Occipital lobe (tissue), 1 donor: ENCODE measurements at regions not wholly inside any gene's neighbourhood (a gene's known extent, or its start where the extent isn't known, plus 50 kb on each side); places are given as distances from the start of the nearest gene placed in this dataset.
A peak's percentile ranks its signal among the peaks of the same experiment; 100 is the strongest.
"Not testable (repeated sequence)": the region's sequence is repeated elsewhere in the genome, so short reads cannot be mapped to it uniquely, and the experiment has no call there.

ENCODE experiments used
- DNase-seq: peaks from one replicate; lab custom pipeline; 2025; lab: John Stamatoyannopoulos, UW

- no peak for DNase-seq
Measured at GRCh38 chr4:52372269-52372668, 286.8 kb downstream of the USP46 start.

- DNase-seq = no peak
Measured at GRCh38 chr4:52372747-52373146, 286.4 kb downstream of the USP46 start.

GRCh38 chr4:52373650-52374049 lies 285.5 kb downstream of the USP46 start:
- DNase-seq = no peak

- no peak for DNase-seq
Measured at GRCh38 chr4:52374877-52375276, 284.2 kb downstream of the USP46 start.

GRCh38 chr4:52376132-52376704 lies 282.9 kb downstream of the USP46 start:
- DNase-seq = no peak

GRCh38 chr4:52377563-52377962 lies 281.5 kb downstream of the USP46 start:
- no peak for DNase-seq

GRCh38 chr4:52407545-52407944 lies 251.6 kb downstream of the USP46 start:
- no peak for DNase-seq

- DNase-seq = no peak
Measured at GRCh38 chr4:52408032-52408431, 251.1 kb downstream of the USP46 start.

GRCh38 chr4:52408471-52408870 lies 250.6 kb downstream of the USP46 start:
- DNase-seq = no peak

GRCh38 chr4:52409766-52410165 lies 249.3 kb downstream of the USP46 start:
- DNase-seq = not testable (repeated sequence)

GRCh38 chr4:52410971-52411370 lies 248.1 kb downstream of the USP46 start:
- no peak for DNase-seq

- DNase-seq = no peak
Measured at GRCh38 chr4:52420330-52420729, 238.8 kb downstream of the USP46 start.

- DNase-seq = no peak
Measured at GRCh38 chr4:52421811-52422213, 237.3 kb downstream of the USP46 start.

- no peak for DNase-seq
Measured at GRCh38 chr4:52423967-52424366, 235.1 kb downstream of the USP46 start.

GRCh38 chr4:52425751-52426326 lies 233.3 kb downstream of the USP46 start:
- DNase-seq = no peak

GRCh38 chr4:52431410-52431809 lies 227.7 kb downstream of the USP46 start:
- DNase-seq = no peak

GRCh38 chr4:52431869-52432268 lies 227.2 kb downstream of the USP46 start:
- DNase-seq = no peak

GRCh38 chr4:52442524-52442923 lies 216.6 kb downstream of the USP46 start:
- DNase-seq = not testable (repeated sequence)

GRCh38 chr4:52472444-52472843 lies 186.7 kb downstream of the USP46 start:
- DNase-seq = no peak

GRCh38 chr4:52477191-52477780 lies 181.8 kb downstream of the USP46 start:
- DNase-seq = peak; percentile 12

- no peak for DNase-seq
Measured at GRCh38 chr4:52483186-52483890, 175.8 kb downstream of the USP46 start.

- no peak for DNase-seq
Measured at GRCh38 chr4:52507774-52508173, 151.3 kb downstream of the USP46 start.
